ENCODE measurements at regions not wholly inside any gene's neighbourhood (a gene's known extent, or its start where the extent isn't known, plus 50 kb on each side); places are given as distances from the start of the nearest gene placed in this dataset.

DNA sequence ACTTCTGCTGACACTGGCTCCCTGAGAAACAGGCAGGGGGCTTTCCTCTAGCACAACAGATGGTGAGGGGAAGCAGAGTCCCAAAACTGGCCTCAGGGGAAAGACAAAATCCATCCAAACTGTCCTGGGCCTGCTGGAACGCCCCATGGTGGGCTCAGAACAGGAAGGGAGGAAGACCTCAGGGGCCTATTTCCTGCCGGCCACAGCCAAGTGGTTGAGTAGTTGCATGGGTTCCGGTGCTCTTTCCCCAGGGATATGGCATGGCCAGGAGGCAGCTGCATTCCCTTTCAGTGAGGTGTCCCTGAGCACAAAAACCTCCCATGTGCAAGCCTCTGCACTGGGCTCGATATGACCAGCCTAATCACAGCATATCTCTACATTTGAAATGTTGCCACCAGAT is 303.0 kb upstream of the IRX5 start:
- DNase-seq (ENCODE audit: low read depth), result no peak

DNA sequence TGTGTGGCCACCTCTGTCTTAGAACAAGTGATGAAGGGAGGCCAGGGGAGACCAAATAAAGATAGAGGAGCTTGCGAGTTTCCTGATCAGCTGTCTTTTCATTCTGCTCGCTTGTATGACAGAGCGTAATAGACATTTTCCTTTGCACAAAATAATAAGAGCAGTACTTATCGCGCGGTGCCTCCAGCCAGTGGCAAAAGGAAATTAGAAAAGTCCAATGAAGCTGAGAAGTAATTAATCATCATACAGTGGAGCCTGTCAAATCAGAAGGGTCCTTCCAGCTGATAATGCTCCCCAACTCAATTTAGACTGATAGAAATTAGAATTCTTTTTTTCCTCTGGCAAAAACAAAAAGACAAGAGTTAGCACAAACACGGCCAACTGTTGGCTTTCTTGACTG is 307.0 kb upstream of the IRX5 start:
- no peak for DNase-seq (ENCODE audit: low read depth)

DNA sequence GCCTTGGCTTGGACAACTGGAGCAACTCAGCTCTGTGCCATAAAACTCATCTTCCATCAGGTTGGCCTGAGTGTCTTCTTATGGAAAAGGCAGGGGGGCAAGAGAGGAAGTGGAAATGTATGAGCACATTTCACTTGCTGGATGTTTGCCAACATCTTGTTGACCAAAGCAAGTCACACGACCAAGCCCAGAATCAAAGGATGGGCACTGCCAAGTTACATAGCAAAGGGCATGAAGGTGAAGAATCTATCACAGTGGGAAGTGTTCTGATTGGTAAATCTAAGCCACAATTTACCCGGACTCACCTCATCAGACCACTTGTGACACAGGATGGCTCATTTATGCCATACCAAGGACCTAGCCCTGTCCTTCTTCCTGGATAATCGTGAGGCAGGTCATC is 310.5 kb upstream of the IRX5 start:
- no peak for DNase-seq (ENCODE audit: low read depth)

DNA sequence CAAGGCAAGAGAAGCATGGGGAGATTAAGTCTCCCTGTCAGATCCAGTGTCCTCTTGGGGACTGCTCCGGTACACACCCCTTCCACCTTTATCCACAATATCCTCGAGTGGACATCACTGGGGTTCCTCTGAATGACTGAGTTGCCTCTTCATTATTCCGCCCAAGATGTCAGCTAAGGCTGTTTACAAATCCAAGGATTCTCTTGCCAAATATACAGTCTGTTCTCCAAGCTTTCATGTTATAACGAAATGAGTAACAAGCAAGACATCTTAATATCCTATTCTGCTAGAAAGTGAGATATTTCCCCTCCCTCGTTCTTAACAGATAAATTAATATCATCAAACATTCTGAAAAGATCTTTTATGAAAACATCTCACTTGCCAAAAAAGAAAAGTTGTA is 314.1 kb upstream of the IRX5 start:
- DNase-seq (ENCODE audit: low read depth), result no peak

DNA sequence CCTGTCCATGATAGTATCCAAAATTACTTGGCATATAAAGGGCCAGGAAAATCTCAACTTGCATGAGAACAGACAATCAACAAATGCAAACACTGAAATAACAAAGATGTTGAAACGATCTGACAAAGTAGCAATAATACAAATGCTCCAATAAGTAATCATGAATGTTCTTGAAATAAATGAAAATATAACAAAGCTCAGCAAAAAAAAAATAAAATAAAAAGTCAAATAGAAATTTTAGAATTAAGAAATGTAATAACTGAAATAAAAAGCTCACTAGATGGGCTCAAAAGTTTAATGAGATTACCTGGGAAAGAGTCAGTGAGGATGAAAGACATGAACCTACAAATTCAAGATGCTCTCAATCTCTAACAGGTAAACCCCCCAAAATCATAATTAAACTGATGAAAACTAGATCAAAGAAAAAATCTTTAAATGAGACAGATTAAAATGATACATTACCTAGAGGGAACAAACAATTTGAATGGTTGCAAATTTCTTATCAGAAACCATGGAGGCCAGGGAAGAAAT is 319.0 kb upstream of the IRX3 start:
- no peak for DNase-seq (ENCODE audit: low read depth)

- DNase-seq (ENCODE audit: low read depth), result no peak
Observed at GRCh38 chr16:54602666-54603065, 316.1 kb upstream of the IRX3 start.

DNA sequence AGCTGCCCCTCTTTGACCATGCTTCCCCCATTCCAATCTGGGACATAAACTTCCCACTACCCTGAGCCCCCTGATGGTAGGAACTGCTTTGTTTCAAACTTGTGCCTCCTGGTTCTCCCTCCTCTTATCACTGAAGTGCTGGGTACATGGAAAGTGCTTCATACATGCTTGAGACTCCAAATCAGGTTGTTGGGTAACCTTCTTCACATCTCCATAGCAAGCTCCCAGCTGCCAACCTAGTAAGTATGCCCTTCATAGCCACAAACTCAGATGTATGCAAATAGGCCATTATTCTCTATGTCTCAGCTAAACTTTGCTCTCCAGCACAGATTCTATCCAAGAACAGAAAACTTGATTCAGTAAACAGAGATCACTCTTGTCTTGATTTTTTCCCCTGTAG is 310.6 kb upstream of the IRX3 start:
- DNase-seq (ENCODE audit: low read depth), result no peak

GRCh38 chr16:54595621-54596020 is 309.0 kb upstream of the IRX3 start:
- DNase-seq (ENCODE audit: low read depth), result no peak

GRCh38 chr16:54594601-54595391 is 308.2 kb upstream of the IRX3 start:
- no peak for DNase-seq (ENCODE audit: low read depth)

DNA sequence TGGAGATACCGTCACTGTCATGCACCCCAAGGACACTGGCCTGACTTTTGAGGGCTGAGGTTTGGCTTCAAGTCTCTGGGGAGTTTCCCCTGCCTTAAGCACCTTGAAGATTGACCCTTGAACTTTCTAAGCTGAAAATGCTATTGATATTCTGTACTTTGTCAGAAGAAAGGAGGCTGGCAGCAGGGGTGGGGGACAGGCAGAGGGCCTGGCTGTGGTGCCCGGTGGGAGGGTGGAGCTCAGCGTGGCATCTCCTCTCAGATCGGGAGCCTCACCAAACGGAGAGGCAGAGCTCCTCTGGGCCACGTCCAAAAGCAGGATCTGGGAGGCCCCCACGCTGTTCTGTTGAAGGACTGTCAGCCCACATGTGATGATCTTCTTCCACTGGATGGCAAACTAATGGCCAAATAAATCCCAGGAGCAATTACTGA is 305.2 kb upstream of the IRX3 start:
- DNase-seq (ENCODE audit: low read depth), result no peak

- no peak for DNase-seq (ENCODE audit: low read depth)
Observed at GRCh38 chr16:54590836-54591235, 304.2 kb upstream of the IRX3 start.

- DNase-seq (ENCODE audit: low read depth), result no peak
Observed at GRCh38 chr16:54589326-54589725, 302.7 kb upstream of the IRX3 start.

DNA sequence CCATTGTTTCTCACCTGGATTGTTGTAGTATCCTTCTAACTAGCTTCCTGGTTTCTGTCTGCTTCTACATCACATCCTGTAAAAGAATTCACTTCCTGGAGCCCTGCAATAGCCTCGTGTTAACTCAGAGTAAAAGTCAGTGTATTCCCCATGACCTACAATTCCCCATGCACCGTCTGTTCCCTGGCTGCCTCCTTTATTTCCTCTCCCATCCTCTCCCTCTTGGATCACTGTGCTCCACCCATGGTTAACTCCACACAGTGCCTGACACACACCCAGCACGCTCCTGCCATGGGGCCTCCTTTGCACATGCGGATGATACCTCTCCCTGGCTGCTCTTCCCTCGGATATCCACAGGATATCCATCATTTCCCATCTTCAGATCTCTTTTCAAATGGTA is 301.4 kb upstream of the IRX3 start:
- no peak for DNase-seq (ENCODE audit: low read depth)

GRCh38 chr16:54587176-54587515 is 300.6 kb upstream of the IRX3 start:
- no peak for DNase-seq (ENCODE audit: low read depth)

DNA sequence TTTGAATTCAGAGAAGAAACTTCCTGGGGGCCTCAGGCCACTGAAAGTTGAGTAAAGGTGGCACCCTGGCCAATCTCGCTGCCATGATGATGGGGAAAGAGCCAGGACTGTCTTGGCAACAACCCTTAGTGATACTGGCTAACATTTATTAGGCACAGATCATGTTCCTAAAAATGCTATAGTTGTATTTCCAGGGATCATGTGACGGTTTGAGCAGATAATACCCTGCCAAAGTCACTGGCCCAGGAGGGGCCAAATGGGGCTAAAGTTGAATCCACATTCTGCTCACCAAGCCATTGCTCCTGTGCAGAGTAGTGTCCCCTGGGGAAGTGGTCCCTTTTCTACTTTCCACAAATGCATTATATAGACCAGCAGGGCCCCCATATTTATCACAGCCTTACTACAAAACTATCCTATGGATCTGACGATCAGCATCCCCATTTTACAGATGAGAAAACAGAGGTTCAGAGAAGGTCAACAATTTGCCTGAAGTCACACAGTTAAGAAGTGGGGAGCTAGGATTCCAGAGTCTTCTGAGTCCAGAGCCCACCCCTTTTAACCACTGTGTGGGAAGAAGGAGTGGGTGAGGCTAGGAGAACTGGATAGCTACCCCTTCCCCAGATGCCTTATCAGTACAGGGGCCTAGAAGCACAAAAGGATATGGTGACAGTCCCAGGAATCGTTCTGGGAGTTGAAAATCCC is 300.0 kb upstream of the IRX3 start:
- DNase-seq (ENCODE audit: low read depth), result no peak

DNA sequence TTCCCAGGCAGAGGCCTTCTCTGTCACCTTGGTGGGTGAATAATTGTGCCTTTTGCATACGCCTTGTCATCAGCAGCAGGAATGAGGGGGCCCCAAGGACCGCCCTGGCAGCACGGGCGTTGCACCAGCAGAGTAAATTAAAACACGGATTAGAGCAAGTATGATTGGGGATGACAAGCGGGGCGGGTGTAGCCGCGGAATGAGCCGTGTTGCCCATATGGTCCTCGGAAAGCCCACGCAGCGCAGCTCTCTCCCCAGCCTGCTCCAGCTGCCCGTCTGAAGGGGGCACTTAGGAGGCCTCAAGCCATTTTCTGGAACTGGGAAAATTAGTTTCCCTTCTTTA is 299.4 kb upstream of the IRX3 start:
- no peak for DNase-seq (ENCODE audit: low read depth)

- DNase-seq (ENCODE audit: low read depth), result no peak
Observed at GRCh38 chr16:54585094-54585997, 298.8 kb upstream of the IRX3 start.

DNA sequence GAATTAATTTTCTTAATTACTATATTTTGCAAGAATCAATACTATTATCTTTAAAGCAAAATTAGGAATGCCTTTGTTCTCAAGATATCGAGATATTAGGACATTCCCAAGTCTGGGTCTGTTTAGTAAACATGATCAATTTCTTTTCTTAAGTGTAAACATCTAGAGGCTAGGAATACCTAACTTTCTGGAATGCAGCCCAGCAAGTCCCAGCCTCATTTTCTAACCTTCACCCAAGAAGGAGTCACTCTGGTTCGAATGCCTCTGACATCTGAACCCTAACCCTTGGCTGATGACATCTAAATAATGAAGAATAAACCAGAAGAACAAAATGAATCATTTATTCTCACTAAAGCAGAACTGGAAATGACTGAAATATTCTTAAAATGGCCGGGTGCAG is 297.5 kb upstream of the IRX3 start:
- DNase-seq (ENCODE audit: low read depth), result no peak

GRCh38 chr16:54582631-54583250 is 296.2 kb upstream of the IRX3 start:
- DNase-seq (ENCODE audit: low read depth), result no peak

- DNase-seq (ENCODE audit: low read depth), result no peak
Observed at GRCh38 chr16:54579106-54579728, 292.6 kb upstream of the IRX3 start.

GRCh38 chr16:54577651-54578128 is 291.1 kb upstream of the IRX3 start:
- DNase-seq (ENCODE audit: low read depth), result no peak

DNA sequence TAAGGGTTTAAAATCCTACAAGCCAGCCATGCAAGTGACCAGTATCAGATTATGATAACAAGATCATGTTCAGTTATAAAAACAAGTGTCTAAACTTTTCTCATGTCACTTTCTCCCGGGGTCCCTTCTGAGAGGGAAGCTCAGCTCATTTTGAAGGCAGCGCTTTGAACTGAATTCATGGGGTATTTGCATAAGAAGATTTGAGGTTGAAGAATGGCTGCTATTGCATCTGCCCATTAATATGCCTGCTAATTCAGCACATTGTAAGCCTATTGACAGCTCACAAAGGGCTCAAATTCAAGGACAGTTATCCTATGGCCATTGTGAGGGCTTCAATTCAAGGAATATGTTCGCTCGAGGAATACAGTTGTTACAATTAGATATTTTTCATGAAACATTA is 290.2 kb upstream of the IRX3 start:
- DNase-seq (ENCODE audit: low read depth), result no peak
